ENCODE measurements at regions not wholly inside any gene's neighbourhood (a gene's known extent, or its start where the extent isn't known, plus 50 kb on each side); places are given as distances from the start of the nearest gene placed in this dataset.

GRCh38 chr3:73695841-73696240, 71.1 kb upstream of the PDZRN3 start:
- TF ChIP-seq, protein P1, sequence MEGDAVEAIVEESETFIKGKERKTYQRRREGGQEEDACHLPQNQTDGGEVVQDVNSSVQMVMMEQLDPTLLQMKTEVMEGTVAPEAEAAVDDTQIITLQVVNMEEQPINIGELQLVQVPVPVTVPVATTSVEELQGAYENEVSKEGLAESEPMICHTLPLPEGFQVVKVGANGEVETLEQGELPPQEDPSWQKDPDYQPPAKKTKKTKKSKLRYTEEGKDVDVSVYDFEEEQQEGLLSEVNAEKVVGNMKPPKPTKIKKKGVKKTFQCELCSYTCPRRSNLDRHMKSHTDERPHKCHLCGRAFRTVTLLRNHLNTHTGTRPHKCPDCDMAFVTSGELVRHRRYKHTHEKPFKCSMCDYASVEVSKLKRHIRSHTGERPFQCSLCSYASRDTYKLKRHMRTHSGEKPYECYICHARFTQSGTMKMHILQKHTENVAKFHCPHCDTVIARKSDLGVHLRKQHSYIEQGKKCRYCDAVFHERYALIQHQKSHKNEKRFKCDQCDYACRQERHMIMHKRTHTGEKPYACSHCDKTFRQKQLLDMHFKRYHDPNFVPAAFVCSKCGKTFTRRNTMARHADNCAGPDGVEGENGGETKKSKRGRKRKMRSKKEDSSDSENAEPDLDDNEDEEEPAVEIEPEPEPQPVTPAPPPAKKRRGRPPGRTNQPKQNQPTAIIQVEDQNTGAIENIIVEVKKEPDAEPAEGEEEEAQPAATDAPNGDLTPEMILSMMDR (IDR thresholded peaks at IDR 0.05; ENCODE audit: low read length): no peak
- no peak for TF ChIP-seq EZH2 (IDR thresholded peaks at IDR 0.05; ENCODE audit: borderline replicate concordance, low read length)
